PC-9 (cell line): ENCODE measurements at regions not wholly inside any gene's neighbourhood (a gene's known extent, or its start where the extent isn't known, plus 50 kb on each side); places are given as distances from the start of the nearest gene placed in this dataset.

ENCODE experiments used
- BruUV-seq: library from RNA; stranded (reverse); fragments of 400-500 nt; replicated peaks from 2 replicates; lab custom pipeline; 2021; lab: Mats Ljungman, UMichigan
- CTCF ChIA-PET: fragments of 300-600 bp; sonication (Branson Sonifier 250); formaldehyde crosslinking; loops from one replicate; lab custom pipeline; 2022; ENCODE audit warnings: antibody characterized with exemption; lab: Charles Lee
- POLR2A ChIA-PET: fragments of 300-600 bp; sonication (Branson Sonifier 250); formaldehyde crosslinking; loops from one replicate; lab custom pipeline; 2022; ENCODE audit warnings: antibody characterized with exemption; ENCODE audit not compliant: unreplicated experiment; lab: Charles Lee
- DNase-seq, 2 experiments: peaks; one replicate each; pipeline versions ENCODE4 v3.0.0 to v3.0.0-alpha.2; 2015 to 2022; ENCODE audit warnings: mixed read lengths in 1 of 2
- H2AFZ ChIP-seq: fragments of 200-600 bp; sonication (generic); 2 replicates; pipeline ENCODE4 v1.8.1; 2017; ENCODE audit warnings: antibody characterized with exemption
- H3F3A ChIP-seq: fragments of 200-600 bp; sonication (generic); 2 replicates; pipeline ENCODE4 v1.8.1; 2017; ENCODE audit warnings: antibody characterized with exemption, mild to moderate bottlenecking, low read depth; ENCODE audit not compliant: insufficient read depth
- H3K27ac ChIP-seq: fragments of 200-600 bp; sonication (generic); 2 replicates; pipeline ENCODE4 v1.6.1; 2016; ENCODE audit warnings: mixed run types
- H3K27me3 ChIP-seq: fragments of 200-600 bp; sonication (generic); 2 replicates; pipeline ENCODE4 v1.6.1; 2016; ENCODE audit warnings: low read depth, mixed run types; ENCODE audit not compliant: insufficient read depth
- H3K36me3 ChIP-seq: fragments of 200-600 bp; sonication (generic); 2 replicates; pipeline ENCODE4 v1.6.1; 2016; ENCODE audit warnings: low read depth, mixed run types
- H3K4me1 ChIP-seq: fragments of 200-600 bp; sonication (generic); replicated peaks from 2 replicates; pipeline ENCODE4 v1.6.1; 2016; ENCODE audit warnings: mixed run types; ENCODE audit not compliant: insufficient read depth
- H3K4me2 ChIP-seq: fragments of 200-600 bp; sonication (generic); 2 replicates; pipeline ENCODE4 v1.6.1; 2017; ENCODE audit warnings: mixed run types
- H3K4me3 ChIP-seq: fragments of 200-600 bp; sonication (generic); 2 replicates; pipeline ENCODE4 v1.6.1; 2016; ENCODE audit warnings: mixed run types
- H3K79me2 ChIP-seq: fragments of 200-600 bp; sonication (generic); 2 replicates; pipeline ENCODE4 v1.6.1; 2017; ENCODE audit warnings: low read depth, mixed run types
- H3K9me2 ChIP-seq: fragments of 200-600 bp; sonication (generic); 2 replicates; pipeline ENCODE4 v1.8.1; 2017; ENCODE audit warnings: mild to moderate bottlenecking; ENCODE audit not compliant: insufficient read depth
- H3K9me3 ChIP-seq: fragments of 200-600 bp; sonication (generic); 2 replicates; pipeline ENCODE4 v1.8.1; 2016; ENCODE audit warnings: low read depth; ENCODE audit not compliant: insufficient read depth
- H4K20me1 ChIP-seq: fragments of 200-600 bp; sonication (generic); 2 replicates; pipeline ENCODE4 v1.8.1; 2017; ENCODE audit not compliant: insufficient read depth
- EZH2 ChIP-seq: fragments of 200-600 bp; sonication (generic); IDR thresholded peaks from 2 replicates; pipeline ENCODE4 v1.8.0; 2017; ENCODE audit warnings: antibody characterized with exemption, low read depth
- intact Hi-C: fragments of 100-400 bp; cut with micrococcal nuclease; formaldehyde crosslinking; loops from one replicate; pipeline ENCODE4 v1.10.0; 2022; ENCODE audit not compliant: unreplicated experiment
- TF ChIP-seq, protein P1 (sequence below): fragments of 200-600 bp; sonication (generic); conservative IDR thresholded peaks from 2 replicates; pipeline ENCODE4 v1.6.1; 2017; ENCODE audit warnings: mixed run types, antibody characterized with exemption, mild to moderate bottlenecking, moderate library complexity

DNA sequence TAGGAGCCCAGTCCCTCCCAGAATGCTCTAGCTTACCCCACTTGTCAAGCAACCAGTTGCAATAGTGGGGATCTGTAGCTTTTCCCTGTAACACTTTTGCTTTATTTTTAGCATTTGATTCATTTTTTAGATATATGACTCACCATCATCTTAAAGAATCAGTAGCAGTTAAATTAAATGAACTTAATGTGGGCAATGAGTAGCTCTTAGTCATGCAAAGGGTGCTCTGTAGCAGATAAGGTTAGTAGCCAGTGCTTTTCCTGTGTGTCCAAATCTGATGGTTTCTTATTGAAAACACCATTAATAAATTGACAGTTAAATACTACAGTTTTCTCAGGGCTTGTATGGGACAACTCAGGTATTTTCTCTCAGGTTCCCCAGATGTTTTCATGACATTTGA, 311.8 kb downstream of the RERGL start:
- DNase-seq = no peak
- BruUV-seq = no TSS peak
- no peaks in the 10 kb centered on the region for H3F3A ChIP-seq
- CTCF ChIA-PET = no interaction called here
- intact Hi-C loops = no loop called here
- no peak overlapping the region for H2AFZ ChIP-seq
- POLR2A ChIA-PET = no interaction called here
- H3K4me3 ChIP-seq = no peak overlapping the region
- no peak overlapping the region for H3K4me2 ChIP-seq
- H3K36me3 ChIP-seq = no peaks in the 10 kb centered on the region
- H3K9me3 ChIP-seq = no peaks in the 10 kb centered on the region
- no peak overlapping the region for H3K27ac ChIP-seq
- H3K27me3 ChIP-seq = no peaks in the 10 kb centered on the region
- H3K79me2 ChIP-seq = no peaks in the 10 kb centered on the region
- H3K4me1 ChIP-seq = no peaks in the 10 kb centered on the region
- no peak for TF ChIP-seq EZH2
- TF ChIP-seq, protein P1, sequence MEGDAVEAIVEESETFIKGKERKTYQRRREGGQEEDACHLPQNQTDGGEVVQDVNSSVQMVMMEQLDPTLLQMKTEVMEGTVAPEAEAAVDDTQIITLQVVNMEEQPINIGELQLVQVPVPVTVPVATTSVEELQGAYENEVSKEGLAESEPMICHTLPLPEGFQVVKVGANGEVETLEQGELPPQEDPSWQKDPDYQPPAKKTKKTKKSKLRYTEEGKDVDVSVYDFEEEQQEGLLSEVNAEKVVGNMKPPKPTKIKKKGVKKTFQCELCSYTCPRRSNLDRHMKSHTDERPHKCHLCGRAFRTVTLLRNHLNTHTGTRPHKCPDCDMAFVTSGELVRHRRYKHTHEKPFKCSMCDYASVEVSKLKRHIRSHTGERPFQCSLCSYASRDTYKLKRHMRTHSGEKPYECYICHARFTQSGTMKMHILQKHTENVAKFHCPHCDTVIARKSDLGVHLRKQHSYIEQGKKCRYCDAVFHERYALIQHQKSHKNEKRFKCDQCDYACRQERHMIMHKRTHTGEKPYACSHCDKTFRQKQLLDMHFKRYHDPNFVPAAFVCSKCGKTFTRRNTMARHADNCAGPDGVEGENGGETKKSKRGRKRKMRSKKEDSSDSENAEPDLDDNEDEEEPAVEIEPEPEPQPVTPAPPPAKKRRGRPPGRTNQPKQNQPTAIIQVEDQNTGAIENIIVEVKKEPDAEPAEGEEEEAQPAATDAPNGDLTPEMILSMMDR = no peak
- no peaks in the 10 kb centered on the region for H4K20me1 ChIP-seq
- H3K9me2 ChIP-seq = no peaks in the 10 kb centered on the region

DNA sequence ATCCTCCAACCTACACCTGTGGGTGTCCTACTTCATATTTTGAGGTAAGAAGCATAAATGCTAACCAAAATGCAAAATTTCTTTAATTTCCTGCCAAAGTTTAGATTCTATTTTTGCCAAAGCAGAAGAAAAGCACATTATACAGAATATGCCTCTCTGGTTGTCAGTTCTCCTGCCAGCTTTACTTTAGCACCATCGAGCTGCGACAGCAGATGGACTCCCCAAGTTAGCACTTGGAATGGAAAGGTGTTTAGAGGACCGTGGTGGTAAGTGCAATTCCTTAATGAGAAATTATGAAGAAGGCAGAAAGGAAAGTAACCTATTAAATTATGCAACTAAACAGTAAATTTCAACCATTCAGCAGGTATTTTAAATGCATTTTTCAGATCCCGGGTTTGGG, 326.6 kb downstream of the RERGL start:
- H3F3A ChIP-seq = no peaks in the 10 kb centered on the region
- DNase-seq = no peak
- no peak overlapping the region for H3K4me3 ChIP-seq
- no peak overlapping the region for H3K4me2 ChIP-seq
- BruUV-seq = no TSS peak
- no peaks in the 10 kb centered on the region for H3K9me2 ChIP-seq
- no peaks in the 10 kb centered on the region for H3K36me3 ChIP-seq
- no peaks in the 10 kb centered on the region for H4K20me1 ChIP-seq
- no peaks in the 10 kb centered on the region for H3K9me3 ChIP-seq
- no peaks in the 10 kb centered on the region for H3K27me3 ChIP-seq
- no peak overlapping the region for H2AFZ ChIP-seq
- no peaks in the 10 kb centered on the region for H3K4me1 ChIP-seq
- TF ChIP-seq, protein P1 = no peak
- intact Hi-C loops = no loop called here
- CTCF ChIA-PET = no interaction called here
- no peaks in the 10 kb centered on the region for H3K79me2 ChIP-seq
- H3K27ac ChIP-seq = no peak overlapping the region
- POLR2A ChIA-PET = no interaction called here

DNA sequence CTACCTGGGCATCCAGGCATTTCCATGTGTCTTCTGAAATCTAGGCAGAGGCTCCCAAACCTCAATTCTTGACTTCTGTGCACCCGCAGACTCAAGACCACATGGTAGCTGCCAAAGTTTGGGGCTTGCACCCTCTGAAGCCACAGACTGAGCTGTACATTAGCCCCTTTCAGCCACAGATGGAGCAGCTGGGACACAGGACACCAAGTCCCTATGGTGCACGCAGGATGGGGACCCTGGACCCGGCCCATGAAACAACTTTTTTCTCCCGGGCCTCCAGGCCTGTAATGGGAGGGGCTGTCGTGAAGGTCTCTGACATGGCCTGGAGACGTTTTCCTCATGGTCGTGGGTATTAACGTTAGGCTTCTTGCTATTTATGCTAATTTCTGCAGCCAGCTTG, 330.0 kb downstream of the RERGL start:
- Histone ChIP-seq H3K27me3 (no peaks in the 10 kb centered on the region), H3F3A (no peaks in the 10 kb centered on the region), H4K20me1 (no peaks in the 10 kb centered on the region), H3K9me2 (no peaks in the 10 kb centered on the region), H3K36me3 (no peaks in the 10 kb centered on the region), H2AFZ (no peak overlapping the region), H3K4me2 (no peak overlapping the region), H3K4me1 (no peaks in the 10 kb centered on the region), H3K79me2 (no peaks in the 10 kb centered on the region), H3K9me3 (no peaks in the 10 kb centered on the region), H3K4me3 (no peak overlapping the region), H3K27ac (no peak overlapping the region)
- no peak for TF ChIP-seq EZH2
- TF ChIP-seq, protein P1 = no peak
- intact Hi-C loops = no loop called here
- ChIA-PET POLR2A (no interaction called here), CTCF (no interaction called here)
- no peak for DNase-seq
- no TSS peak for BruUV-seq
